HG02763 (cell line): ENCODE measurements at regions not wholly inside any gene's neighbourhood (a gene's known extent, or its start where the extent isn't known, plus 50 kb on each side); places are given as distances from the start of the nearest gene placed in this dataset.

Source experiments
- ATAC-seq: cut with Tn5 transposase; IDR thresholded peaks from one replicate; pipeline ENCODE4 v1.9.1; 2021; ENCODE audit warnings: mild to moderate bottlenecking, moderate library complexity; ENCODE audit not compliant: unreplicated experiment

DNA sequence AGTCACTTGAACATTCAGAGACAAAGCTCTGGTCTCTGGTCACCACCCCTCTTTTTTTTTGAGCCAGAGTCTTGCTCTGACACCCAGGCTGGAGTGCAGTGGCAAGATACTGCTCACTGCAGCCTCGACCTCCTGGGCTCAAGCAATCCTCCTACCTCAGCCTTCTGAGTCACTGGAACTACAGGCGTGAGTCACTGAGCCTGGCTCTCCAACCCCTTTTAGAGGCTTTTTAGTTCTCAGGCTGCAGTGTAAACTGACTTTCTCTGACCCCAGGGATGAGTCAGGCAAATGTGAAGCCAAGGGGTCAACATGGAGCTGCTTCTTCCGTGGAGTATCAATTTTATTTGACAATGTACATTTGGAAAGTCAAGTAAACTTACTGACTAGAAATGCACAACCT lies 229.2 kb downstream of the PTTG2 start:
- ATAC-seq = no peak

DNA sequence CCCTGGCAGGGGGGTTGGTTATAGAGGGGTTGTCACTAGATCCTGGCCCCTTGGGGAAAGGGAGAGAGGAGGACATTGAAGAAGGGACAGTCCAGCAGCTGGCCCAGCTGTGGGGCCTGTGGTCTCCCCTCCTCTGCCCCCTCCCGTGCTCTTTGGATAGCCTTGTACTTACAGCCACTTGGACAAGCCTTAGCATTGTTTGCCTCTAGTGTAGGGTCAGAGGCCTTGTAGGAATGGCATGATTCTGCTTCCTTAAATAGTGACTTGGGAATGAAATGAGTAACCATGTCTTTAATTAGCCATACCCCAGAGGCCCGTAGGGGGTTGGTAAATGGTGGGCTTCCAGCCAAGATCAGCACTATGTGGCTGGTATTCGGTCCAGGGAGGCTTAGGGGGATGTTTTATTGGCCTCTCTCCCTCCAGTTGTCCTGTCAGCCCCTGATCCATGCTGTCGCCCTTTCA lies 230.6 kb downstream of the PTTG2 start:
- no peak for ATAC-seq

GRCh38 chr4:38192516-38192915 lies 232.3 kb downstream of the PTTG2 start:
- ATAC-seq = no peak

DNA sequence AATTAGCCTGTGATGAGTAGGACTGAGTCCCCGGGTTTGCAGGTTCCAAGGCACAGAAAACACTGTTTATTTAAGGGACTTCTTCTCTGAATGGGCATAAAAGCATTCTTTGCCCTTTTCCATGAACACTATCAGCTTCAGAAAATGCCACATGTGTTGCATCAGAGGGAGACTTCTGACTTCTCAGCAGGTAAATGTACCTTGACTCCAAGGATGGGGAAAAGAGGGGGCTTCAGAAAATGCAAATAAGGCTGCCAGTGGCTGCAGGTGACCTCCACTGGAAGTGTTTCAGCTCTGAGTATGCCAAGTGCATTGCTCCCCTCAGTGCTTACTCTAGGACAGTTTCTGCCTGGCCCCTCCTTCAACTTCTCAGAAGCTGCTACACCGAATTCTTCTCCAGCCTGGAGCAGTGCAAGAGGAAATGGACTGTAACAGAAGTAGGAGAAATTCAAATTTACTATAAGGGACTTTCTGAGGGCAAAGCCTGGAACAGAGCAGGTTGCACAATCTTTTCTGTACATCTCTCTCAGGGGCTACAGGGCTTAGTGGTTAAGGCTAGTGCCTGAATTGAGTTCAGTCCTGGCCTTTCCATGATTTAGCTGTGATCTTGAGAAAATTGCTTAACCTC lies 233.2 kb downstream of the PTTG2 start:
- no peak for ATAC-seq

DNA sequence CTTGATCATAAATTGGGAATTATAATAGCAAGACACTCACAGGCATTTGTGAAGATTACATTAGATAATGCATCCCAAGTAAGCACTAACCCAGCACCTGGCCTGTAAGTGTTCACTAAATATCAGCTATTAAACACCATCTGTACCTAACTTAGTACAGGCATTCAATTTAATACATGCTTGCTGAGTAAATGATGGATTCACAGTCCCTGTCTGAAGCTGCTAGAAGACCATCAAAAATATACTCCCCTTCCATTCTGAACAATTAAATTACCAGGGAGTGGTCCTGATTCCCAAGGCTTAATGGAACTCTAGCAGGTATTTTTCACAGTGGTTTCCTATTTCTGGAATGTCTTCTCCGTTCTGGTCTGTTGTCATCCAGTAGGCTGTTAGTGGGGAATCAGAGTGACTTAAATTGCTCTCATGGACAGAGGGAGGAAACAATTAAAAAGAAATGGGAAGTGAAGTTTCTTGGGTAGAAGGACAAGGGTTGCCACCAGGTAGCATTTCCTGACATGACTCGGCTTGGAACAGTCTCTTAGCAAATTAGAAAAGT lies 233.9 kb downstream of the PTTG2 start:
- ATAC-seq = no peak

DNA sequence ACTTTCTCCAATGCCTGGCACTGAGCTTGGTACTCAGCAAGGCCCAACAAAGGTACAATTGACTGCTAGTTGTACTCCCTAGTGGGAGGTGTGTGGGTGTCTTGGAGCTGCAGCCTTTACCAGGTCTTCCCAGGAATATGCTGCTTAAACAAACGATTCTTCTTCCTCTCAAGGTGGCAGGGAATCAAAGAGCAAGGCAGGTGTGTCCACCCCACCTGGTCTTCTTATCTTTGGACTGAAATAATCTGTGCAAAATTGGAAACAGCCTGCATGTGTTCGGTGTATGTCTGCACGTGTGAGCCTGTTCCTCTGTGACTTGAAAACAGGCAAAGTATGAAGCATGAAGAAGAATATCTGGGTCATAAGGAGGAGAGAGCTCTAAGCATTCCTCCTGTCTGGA lies 235.3 kb downstream of the PTTG2 start:
- no peak for ATAC-seq

DNA sequence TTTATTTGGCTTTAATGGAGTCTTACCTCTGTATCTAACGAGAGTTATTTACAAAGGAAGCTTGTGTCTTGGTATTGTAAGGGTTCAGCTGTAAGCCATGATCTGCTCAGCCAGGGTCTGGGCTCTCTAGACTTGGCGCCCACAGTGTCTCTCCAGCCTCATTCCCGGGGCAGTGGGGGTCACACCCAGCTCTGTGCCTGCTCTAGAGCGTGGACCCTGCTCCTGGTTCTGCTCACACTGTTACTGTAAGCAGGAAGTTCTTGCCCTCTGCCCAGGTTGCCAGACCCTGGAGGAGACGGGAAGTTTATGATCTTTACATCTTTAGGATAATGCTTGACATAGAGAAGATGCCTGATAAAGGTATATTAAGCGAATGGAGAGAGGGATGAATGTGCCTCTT lies 235.7 kb downstream of the PTTG2 start:
- no peak for ATAC-seq

DNA sequence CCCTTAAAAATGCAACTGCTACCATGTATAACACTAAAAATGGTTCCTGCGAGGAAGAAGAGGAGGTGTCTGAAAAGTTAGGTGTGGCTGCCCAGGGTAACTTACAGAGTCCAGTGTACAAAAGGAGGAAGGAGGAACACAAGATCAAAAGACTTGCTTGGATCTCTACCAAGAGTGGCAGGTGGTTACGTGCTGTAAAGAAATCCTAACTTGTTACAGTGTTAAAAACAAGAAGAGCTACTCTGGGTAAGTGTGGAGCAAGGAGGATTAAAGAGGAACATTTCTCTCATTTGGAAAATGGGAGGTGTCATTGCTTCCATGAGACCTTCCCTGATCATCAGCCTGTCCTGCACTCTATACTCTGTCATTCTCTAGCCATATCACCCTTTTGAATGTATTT lies 242.0 kb downstream of the PTTG2 start:
- ATAC-seq = no peak

DNA sequence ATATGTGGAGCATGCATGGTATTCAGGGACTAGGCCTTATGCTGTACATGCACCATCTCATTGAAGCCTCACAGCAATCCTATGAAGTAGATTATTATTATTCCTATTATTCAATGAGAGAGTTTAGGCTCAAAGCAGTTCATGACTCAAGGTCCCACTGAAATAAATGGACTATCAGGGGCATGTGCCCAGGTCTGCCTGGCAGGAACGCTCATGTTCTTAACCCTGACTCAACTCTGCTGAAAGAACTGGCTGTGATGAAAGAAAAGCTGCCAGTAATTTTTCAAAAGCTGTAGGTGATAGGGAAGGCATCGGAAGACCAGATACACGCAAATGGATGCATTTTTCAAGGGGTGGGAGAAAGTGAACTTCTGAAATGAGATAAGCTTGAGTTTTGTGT lies 243.4 kb downstream of the PTTG2 start:
- ATAC-seq = no peak

DNA sequence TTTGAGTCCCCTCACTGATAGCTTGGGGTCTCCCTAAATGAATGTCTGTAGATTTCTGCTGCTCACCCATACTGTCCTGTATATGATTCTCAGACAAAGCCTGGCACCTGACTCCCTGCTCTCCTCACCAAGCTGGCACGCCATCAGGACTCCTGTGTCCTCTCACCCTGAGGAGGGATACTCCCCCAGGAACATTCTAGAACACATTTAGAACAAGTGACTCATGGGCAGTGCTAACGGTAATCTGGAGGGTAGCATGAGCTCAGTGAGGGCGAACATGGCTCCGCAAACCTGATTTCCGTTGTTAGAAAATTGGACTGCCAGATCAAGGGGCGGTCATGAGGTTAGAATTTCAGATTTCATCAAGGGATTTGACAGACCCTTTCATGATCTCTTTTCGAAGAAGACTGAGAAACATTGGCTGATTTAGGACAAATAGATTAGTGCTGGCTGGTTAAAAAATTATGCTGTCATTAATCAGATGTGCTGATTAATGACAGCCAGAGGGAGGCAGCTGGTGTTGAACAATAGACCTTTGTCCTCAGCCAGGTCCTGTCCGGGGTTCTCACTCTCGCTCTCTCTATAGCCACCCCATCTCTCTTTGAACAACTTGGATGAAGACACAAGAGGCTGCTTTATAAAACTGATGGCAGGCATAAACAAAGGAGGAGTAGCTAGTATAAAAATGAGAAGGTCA lies 244.3 kb downstream of the PTTG2 start:
- no peak for ATAC-seq

DNA sequence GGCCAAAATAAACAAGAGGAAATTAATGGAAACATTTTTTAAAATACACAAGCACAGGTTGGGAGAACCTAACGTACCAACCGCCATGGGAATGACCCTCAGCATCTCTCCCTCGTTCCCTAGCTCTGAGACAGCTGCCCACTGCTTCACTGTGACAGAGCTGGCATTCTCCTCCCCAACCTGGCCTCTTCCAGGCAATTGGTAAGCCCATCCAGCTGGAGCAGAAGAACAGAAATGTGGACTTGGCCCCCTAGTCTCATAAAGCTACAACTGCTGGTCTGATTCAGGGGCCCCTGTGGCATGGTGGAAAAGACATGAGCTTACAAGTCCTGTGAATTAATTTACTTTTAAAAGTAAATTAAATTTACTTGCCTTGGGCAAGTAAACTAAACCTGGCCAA lies 245.1 kb downstream of the PTTG2 start:
- no peak for ATAC-seq

- ATAC-seq = no peak
These were observed 246.9 kb downstream of the PTTG2 start for GRCh38 chr4:38207110-38207457.

DNA sequence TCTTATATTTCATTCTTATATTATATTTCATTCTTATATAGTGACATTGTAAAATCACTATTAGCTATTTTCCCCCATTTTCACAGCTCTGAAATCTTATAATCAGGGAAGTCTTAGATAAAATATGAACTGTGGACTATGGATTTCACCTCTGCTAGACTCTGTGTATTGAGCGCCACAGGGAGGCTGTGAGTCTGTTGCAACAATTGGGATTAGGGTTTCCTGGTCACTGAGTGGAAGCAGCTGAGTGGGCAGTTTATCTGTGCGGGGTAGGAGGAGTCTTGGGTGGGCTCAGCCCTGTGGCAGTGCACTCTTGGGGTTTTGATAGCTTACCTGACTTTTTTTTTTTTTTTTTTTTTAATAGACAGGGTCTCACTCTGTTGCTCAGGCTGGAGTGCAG lies 249.5 kb downstream of the PTTG2 start:
- no peak for ATAC-seq

DNA sequence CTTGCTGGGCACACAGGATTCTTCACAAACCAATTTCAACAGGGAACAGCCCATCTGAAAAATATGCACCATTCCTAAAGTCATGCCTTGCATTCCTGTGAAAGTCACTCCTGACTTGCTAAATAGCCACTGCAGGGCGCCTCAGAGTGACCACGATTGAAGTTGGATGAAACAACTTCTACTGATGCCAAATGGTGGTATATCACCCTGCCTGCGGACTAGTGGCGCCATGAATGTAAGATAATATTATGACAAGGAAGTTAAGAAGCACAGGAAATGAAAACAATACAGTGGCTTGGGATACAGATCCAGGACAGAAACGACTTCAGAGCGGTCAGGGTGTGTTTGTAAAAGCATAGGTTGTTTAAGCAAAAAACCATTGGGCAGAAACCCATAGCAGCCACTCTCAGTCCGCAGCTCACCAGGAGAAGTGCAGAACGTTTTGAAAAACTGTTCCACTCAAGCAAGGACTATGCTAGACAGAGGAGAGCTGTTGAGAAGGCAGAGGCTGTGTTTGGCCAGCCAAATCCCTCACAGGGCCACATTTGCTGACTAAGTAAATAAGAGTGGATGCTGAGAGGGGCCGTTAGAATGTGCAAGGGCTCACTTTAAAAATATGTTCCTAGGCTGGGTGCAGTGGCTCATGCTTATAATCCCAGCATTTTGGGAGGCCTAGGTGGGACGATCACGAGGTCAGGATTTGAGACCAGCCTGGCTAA lies 250.4 kb downstream of the PTTG2 start:
- no peak for ATAC-seq

GRCh38 chr4:38211885-38212284 lies 251.7 kb downstream of the PTTG2 start:
- ATAC-seq = no peak

GRCh38 chr4:38213083-38213805 lies 253.0 kb downstream of the PTTG2 start:
- ATAC-seq = no peak

- ATAC-seq = no peak
These were observed 262.7 kb downstream of the PTTG2 start for GRCh38 chr4:38222892-38223291.

- ATAC-seq = no peak
These were observed 263.1 kb downstream of the PTTG2 start for GRCh38 chr4:38223306-38223705.

- no peak for ATAC-seq
These were observed 263.6 kb downstream of the PTTG2 start for GRCh38 chr4:38223782-38224236.

- ATAC-seq = no peak
These were observed 264.7 kb downstream of the PTTG2 start for GRCh38 chr4:38224850-38225249.

GRCh38 chr4:38226170-38226569 lies 266.0 kb downstream of the PTTG2 start:
- ATAC-seq = no peak
